ENCODE measurements at regions not wholly inside any gene's neighbourhood (a gene's known extent, or its start where the extent isn't known, plus 50 kb on each side); places are given as distances from the start of the nearest gene placed in this dataset.

DNA sequence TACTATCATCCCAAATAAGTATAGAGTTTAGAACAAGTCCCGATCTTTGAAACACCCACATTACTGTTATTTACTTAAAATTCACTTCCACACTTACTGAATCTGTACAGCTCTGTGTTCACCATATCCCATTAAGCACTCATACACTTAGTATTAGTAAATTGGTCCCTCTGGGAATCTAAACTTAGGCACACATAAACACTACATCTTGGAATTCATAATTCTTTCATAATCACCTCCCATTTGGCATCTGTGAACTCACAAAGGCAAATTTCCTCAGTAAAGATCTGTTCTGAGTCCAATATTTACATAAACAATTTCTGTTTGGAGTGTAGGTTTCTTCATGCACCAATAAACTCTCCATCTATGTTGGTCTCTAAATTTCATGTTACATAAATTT lies 52.6 kb upstream of the PPARGC1A start:
- no peak for TF ChIP-seq POLR2AphosphoS5 (IDR thresholded peaks at IDR 0.05; ENCODE audit: insufficient read depth, low read depth, low read length)
- TF ChIP-seq, protein P1, sequence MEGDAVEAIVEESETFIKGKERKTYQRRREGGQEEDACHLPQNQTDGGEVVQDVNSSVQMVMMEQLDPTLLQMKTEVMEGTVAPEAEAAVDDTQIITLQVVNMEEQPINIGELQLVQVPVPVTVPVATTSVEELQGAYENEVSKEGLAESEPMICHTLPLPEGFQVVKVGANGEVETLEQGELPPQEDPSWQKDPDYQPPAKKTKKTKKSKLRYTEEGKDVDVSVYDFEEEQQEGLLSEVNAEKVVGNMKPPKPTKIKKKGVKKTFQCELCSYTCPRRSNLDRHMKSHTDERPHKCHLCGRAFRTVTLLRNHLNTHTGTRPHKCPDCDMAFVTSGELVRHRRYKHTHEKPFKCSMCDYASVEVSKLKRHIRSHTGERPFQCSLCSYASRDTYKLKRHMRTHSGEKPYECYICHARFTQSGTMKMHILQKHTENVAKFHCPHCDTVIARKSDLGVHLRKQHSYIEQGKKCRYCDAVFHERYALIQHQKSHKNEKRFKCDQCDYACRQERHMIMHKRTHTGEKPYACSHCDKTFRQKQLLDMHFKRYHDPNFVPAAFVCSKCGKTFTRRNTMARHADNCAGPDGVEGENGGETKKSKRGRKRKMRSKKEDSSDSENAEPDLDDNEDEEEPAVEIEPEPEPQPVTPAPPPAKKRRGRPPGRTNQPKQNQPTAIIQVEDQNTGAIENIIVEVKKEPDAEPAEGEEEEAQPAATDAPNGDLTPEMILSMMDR (IDR thresholded peaks at IDR 0.05; ENCODE audit: extremely low read depth in 1 of 2, insufficient read depth in 1 of 2, low read depth in 1 of 2, low read length in 2 of 2): no peak
- TF ChIP-seq MAX (IDR thresholded peaks at IDR 0.05; ENCODE audit: insufficient read depth, insufficient read length): no peak
- TF ChIP-seq FOS (IDR thresholded peaks at IDR 0.05; ENCODE audit: borderline replicate concordance, insufficient read depth, low read length): no peak

Measured in endothelial cell of umbilical vein (primary cell).